WERI-Rb-1 (cell line): ENCODE measurements at regions not wholly inside any gene's neighbourhood (a gene's known extent, or its start where the extent isn't known, plus 50 kb on each side); places are given as distances from the start of the nearest gene placed in this dataset.

Experiments used
- DNase-seq: peaks from one replicate; pipeline ENCODE4 v3.0.0-alpha.2; 2020
- H3K27ac ChIP-seq: fragments of 250-450 bp; sonication (Bioruptor Pico); 2 replicates; pipeline ENCODE4 v1.5.1; 2020; ENCODE audit warnings: mild to moderate bottlenecking, moderate library complexity
- H3K27me3 ChIP-seq: fragments of 250-450 bp; sonication (Bioruptor Pico); 2 replicates; pipeline ENCODE4 v1.5.1; 2021; ENCODE audit warnings: mild to moderate bottlenecking, low read depth, moderate library complexity; ENCODE audit not compliant: insufficient read depth, severe bottlenecking
- H3K36me3 ChIP-seq: fragments of 250-450 bp; sonication (Bioruptor Pico); 2 replicates; pipeline ENCODE4 v1.5.1; 2020; ENCODE audit warnings: mild to moderate bottlenecking, moderate library complexity
- H3K4me3 ChIP-seq: 2 replicates; pipeline ENCODE4 v1.5.1; 2011; ENCODE audit warnings: low read depth, mild to moderate bottlenecking, control low read depth, low read length
- H3K9me3 ChIP-seq: fragments of 250-450 bp; sonication (Bioruptor Pico); 2 replicates; pipeline ENCODE4 v1.5.1; 2021; ENCODE audit warnings: mild to moderate bottlenecking, moderate library complexity; ENCODE audit not compliant: severe bottlenecking
- TF ChIP-seq, protein P1 (sequence below): IDR thresholded peaks from 2 replicates; pipeline ENCODE4 v1.5.1; 2011; ENCODE audit warnings: low read depth, mild to moderate bottlenecking, control low read depth, inconsistent platforms, low read length

DNA sequence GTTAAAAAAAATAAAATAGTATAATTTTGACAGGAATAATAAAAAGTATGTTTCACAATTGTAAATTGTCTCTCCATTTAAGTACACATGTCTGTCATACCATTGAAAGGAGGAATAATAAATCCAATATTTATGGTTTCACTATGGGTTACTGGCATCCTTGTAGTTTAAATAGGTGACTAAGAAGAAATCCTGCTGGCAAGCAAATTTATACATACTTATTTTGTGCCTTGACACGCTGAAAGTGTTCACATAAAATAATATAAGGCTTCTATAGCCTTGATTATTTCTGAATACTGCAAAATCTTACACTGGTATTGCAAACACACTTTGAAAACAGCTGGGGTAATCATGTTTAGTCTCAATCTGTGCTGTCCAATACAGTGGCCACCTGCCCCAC lies 138.3 kb upstream of the ETAA1 start:
- no peaks in the 10 kb centered on the region for H3K9me3 ChIP-seq
- TF ChIP-seq, protein P1, sequence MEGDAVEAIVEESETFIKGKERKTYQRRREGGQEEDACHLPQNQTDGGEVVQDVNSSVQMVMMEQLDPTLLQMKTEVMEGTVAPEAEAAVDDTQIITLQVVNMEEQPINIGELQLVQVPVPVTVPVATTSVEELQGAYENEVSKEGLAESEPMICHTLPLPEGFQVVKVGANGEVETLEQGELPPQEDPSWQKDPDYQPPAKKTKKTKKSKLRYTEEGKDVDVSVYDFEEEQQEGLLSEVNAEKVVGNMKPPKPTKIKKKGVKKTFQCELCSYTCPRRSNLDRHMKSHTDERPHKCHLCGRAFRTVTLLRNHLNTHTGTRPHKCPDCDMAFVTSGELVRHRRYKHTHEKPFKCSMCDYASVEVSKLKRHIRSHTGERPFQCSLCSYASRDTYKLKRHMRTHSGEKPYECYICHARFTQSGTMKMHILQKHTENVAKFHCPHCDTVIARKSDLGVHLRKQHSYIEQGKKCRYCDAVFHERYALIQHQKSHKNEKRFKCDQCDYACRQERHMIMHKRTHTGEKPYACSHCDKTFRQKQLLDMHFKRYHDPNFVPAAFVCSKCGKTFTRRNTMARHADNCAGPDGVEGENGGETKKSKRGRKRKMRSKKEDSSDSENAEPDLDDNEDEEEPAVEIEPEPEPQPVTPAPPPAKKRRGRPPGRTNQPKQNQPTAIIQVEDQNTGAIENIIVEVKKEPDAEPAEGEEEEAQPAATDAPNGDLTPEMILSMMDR, result no peak
- no peak overlapping the region for H3K27ac ChIP-seq
- no peak for DNase-seq
- H3K27me3 ChIP-seq, result peaks cover 54% of the 10 kb centered on the region
- H3K4me3 ChIP-seq, result no peak overlapping the region
- H3K36me3 ChIP-seq, result no peaks in the 10 kb centered on the region

DNA sequence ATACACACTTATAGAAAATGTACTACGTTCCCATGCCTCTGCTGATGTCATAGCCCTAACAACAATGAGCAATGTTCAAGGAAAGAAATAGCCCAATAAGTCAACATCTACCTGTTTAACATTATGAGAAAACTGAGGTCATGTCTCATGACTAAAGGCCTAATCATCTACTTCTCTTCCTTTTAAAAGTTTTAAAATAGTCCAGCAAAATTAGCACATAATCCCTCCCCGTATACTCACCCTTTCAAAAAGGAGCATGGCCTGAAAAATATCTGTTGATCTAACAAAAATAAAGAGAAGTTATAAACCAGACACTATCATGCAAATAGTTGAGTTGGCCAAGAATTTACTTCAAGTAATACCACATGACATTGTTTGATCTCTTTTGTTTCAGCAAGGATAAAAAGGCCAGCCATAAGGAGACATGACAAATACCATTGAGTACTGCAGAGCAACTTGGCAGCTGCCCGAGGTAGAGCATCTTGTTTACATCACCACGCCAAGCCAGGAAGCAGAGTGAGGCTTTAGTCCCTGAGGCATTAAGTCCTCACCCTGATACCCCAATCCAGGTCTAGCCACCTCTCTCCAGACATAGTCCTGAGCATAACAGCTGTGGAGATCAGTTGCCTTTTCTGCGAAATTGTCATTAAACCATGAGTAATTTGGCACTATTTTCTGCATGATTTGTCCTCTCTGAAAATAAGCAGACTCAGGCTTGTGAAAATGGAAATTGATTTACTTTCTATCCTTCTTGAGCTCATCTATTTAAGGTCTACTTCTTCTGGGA lies 137.4 kb upstream of the ETAA1 start:
- H3K27me3 ChIP-seq, result peaks cover 57% of the 10 kb centered on the region
- H3K9me3 ChIP-seq, result no peaks in the 10 kb centered on the region
- TF ChIP-seq, protein P1, result no peak
- H3K36me3 ChIP-seq, result no peaks in the 10 kb centered on the region
- H3K4me3 ChIP-seq, result no peak overlapping the region
- H3K27ac ChIP-seq, result no peak overlapping the region
- no peak for DNase-seq

DNA sequence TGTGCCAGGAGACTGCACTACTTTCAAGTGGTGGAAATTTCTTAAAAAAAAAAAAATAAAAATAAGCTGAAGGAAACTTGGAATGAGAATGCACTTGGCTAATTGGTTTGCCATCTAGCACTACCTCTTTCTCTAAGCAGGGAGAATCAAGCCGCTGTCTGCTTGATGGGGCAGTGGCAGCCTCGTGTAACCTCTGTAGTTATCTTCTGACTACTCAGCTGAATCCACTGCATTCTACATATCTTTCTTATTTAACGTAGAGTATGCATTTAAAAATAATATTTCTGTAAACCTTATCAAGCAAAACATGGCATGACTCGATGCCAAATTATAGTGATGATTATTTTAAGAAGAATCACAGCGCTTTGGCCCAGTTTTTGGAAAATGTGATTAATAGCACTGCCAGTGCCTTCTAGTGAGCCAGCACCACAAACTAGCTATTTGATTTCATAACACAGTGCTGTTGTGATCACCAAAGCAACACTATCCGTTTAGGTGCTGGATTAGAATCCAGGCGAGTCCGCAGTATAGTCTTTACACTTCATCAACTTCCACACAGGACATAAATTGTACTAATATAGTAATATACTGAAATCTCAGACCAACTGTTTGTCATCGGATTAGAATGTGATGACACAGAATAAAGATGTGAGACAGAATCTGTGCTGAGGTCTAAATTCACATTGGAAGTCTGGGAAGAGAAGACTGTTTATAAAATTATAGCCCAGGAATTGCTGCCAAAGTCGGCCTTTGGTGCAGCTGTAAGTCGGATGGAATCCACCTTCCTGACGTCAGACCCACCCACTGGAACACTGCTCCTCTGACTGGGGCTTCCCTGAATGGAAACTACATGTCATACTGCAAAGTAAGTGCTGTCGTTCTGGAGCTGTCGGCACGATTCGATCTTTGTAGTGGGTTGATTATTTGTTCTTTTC lies 136.5 kb upstream of the ETAA1 start:
- TF ChIP-seq, protein P1, result no peak
- peaks cover 48% of the 10 kb centered on the region for H3K27me3 ChIP-seq
- H3K4me3 ChIP-seq, result no peak overlapping the region
- H3K9me3 ChIP-seq, result no peaks in the 10 kb centered on the region
- no peaks in the 10 kb centered on the region for H3K36me3 ChIP-seq
- H3K27ac ChIP-seq, result no peak overlapping the region
- no peak for DNase-seq

DNA sequence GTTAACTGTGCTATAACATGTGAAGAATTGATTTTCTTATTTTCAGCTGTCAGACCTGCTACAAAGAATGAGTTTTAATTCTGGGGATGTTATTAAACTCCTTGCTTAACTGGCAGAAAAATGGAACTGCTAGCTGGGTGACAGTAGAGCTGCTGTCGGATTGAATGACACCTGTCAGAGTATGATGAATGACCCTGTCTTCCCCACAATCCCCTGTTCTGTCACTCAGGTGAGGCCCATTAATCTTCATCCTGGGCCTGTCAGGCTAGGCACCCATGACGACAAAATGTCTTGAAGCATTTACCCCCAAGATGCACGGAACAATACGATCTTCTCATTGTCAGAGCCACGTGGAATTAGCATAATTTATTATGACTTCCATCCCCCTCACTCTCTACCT lies 129.9 kb upstream of the ETAA1 start:
- H3K9me3 ChIP-seq, result no peaks in the 10 kb centered on the region
- peaks cover 39% of the 10 kb centered on the region for H3K27me3 ChIP-seq
- TF ChIP-seq, protein P1, result no peak
- DNase-seq, result no peak
- H3K4me3 ChIP-seq, result no peak overlapping the region
- H3K36me3 ChIP-seq, result no peaks in the 10 kb centered on the region
- H3K27ac ChIP-seq, result no peak overlapping the region

DNA sequence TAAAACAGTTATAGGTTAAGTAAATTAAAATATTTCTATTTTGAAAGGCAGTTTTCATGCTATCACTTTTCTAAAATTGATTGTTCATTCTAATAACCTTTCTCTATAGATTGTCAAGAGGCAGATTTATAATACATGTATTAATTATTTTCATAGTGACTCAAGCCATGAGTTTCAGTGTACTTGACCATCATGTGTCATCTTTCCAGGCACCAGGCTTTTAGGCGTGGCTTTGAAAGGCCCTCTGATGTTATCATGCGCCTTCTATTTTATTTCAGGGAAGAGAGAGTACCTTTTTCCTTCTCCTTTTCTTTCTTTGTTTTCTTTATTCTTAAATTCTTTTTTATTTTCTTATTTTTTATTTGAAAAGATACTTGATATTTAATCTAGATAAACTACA lies 128.3 kb upstream of the ETAA1 start:
- TF ChIP-seq, protein P1, result no peak
- H3K4me3 ChIP-seq, result no peak overlapping the region
- H3K36me3 ChIP-seq, result no peaks in the 10 kb centered on the region
- H3K27ac ChIP-seq, result no peak overlapping the region
- peaks cover 38% of the 10 kb centered on the region for H3K27me3 ChIP-seq
- no peak for DNase-seq
- H3K9me3 ChIP-seq, result no peaks in the 10 kb centered on the region
